ENCODE measurements at regions not wholly inside any gene's neighbourhood (a gene's known extent, or its start where the extent isn't known, plus 50 kb on each side); places are given as distances from the start of the nearest gene placed in this dataset.
"Not testable (repeated sequence)": the region's sequence is repeated elsewhere in the genome, so short reads cannot be mapped to it uniquely, and the experiment has no call there.

DNA sequence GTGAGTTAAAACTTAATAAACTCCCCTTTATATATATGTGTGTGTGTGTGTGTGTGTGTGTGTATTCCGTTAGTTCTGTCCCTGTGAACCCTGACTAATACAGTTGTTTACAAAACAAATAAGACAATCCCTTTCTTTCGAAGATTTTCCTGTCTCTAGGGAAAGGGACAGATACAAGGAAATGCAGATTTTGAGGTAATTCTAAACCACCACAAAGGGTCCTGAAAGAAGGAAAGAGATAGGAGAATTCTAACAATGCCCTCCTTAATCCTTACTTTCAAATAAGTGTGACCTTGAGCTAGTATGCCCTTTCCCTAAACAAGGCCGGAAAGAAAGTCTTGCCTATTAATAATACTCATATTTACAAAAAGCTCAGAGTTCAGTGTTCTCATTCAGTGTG is 164.8 kb upstream of the COL11A1 start:
- Histone ChIP-seq H3K27ac (no peak overlapping the region), H3K9me3 (no peaks in the 10 kb centered on the region), H3K36me3 (no peaks in the 10 kb centered on the region), H3K4me1 (no peaks in the 10 kb centered on the region), H3K4me3 (no peak overlapping the region), H3K27me3 (no peaks in the 10 kb centered on the region)
- no peak for DNase-seq
- intact Hi-C loops (cut with DNase I), result no loop called here
- WGBS, 2 donors, result 44 to 63% methylated on average over 3 of the region's 3 CpGs
- TF ChIP-seq, protein P1, sequence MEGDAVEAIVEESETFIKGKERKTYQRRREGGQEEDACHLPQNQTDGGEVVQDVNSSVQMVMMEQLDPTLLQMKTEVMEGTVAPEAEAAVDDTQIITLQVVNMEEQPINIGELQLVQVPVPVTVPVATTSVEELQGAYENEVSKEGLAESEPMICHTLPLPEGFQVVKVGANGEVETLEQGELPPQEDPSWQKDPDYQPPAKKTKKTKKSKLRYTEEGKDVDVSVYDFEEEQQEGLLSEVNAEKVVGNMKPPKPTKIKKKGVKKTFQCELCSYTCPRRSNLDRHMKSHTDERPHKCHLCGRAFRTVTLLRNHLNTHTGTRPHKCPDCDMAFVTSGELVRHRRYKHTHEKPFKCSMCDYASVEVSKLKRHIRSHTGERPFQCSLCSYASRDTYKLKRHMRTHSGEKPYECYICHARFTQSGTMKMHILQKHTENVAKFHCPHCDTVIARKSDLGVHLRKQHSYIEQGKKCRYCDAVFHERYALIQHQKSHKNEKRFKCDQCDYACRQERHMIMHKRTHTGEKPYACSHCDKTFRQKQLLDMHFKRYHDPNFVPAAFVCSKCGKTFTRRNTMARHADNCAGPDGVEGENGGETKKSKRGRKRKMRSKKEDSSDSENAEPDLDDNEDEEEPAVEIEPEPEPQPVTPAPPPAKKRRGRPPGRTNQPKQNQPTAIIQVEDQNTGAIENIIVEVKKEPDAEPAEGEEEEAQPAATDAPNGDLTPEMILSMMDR (IDR thresholded peaks at IDR 0.05), result no peak
- TF ChIP-seq POLR2A (IDR thresholded peaks at IDR 0.05), result no peak

DNA sequence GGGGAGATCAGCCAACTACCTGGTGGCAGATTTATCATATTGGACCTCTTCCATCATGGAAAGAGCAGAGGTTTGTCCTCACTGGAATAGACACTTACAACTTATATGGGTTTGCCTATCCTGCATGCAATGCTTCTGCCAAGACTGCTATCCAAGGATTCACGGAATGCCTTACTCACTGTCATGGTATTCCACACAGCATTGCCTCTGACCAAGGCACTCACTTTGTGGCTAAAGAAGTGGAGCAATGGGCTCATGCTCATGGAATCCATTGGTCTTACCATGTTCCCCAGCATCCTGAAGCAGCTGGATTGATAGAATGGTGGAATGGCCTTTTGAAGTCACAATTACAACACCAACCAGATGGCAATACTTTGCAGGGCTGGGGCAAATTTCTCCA is 163.1 kb upstream of the COL11A1 start:
- H3K36me3 ChIP-seq; H3K27ac ChIP-seq; H3K4me1 ChIP-seq; H3K9me3 ChIP-seq; H3K4me3 ChIP-seq; DNase-seq; intact Hi-C loops (cut with DNase I); H3K27me3 ChIP-seq: not testable (repeated sequence)
- 80% methylated on average over 1 of the region's 1 CpG; no CpG with 5 or more reads in 1 of the 2 donors for WGBS, 2 donors

DNA sequence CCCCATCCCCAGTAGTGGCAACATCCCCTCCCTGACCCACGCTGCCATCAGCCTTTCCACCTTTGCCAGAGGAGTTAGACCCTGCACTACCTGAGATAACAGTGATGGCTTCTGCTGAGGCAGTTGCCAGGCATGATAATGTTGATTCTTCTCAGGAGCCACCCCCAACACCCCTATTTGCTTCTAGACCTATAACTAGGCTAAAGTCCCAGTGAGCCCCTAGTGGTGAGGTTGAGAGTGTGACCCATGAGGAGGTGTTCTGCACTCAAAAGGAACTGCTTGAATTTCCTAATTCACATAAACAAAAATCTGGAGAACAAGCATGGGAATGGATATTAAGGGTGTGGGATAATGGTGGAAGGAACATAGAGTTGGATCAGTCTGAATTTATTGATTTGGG is 159.6 kb upstream of the COL11A1 start:
- Histone ChIP-seq H3K27ac (no peak overlapping the region), H3K27me3 (no peaks in the 10 kb centered on the region), H3K9me3 (no peaks in the 10 kb centered on the region), H3K4me1 (no peaks in the 10 kb centered on the region), H3K4me3 (no peak overlapping the region), H3K36me3 (no peaks in the 10 kb centered on the region)
- intact Hi-C loops (cut with DNase I), result no loop called here
- TF ChIP-seq POLR2A (IDR thresholded peaks at IDR 0.05), result no peak
- TF ChIP-seq, protein P1 (IDR thresholded peaks at IDR 0.05), result no peak
- WGBS, 2 donors, result 57% methylated on average over 1 of the region's 1 CpG; no CpG with 5 or more reads in 1 of the 2 donors
- DNase-seq, result no peak

GRCh38 chr1:103267266-103267665 is 158.9 kb upstream of the COL11A1 start:
- no peak overlapping the region for H3K4me3 ChIP-seq
- no peaks in the 10 kb centered on the region for H3K27me3 ChIP-seq
- 61 to 72% methylated on average over 1 of the region's 1 CpG for WGBS, 2 donors
- H3K9me3 ChIP-seq, result no peaks in the 10 kb centered on the region
- H3K36me3 ChIP-seq, result no peaks in the 10 kb centered on the region
- no peaks in the 10 kb centered on the region for H3K4me1 ChIP-seq
- no peak for TF ChIP-seq POLR2A (IDR thresholded peaks at IDR 0.05)
- TF ChIP-seq, protein P1 (IDR thresholded peaks at IDR 0.05), result no peak
- intact Hi-C loops (cut with DNase I), result no loop called here
- DNase-seq, result no peak
- no peak overlapping the region for H3K27ac ChIP-seq

DNA sequence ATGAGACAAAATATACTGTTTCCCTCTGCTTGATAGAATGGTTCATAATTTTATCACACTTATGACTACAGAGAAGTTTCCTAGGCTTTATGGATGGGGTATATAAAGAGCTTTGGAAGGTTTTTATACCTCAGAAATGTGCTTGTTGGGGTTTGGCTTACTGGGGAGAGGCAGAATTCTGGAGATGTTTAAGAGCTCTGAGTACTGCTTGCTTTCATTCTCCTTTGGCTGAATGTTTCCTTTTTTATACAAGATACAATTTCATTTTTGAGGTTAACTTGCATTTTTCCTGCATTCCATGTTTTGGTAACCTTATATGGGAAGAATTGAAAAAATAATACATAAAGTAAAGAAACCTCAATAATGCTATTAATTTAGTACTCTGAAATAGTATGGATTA is 157.7 kb upstream of the COL11A1 start:
- no peaks in the 10 kb centered on the region for H3K27me3 ChIP-seq
- intact Hi-C loops (cut with DNase I), result no loop called here
- H3K36me3 ChIP-seq, result no peaks in the 10 kb centered on the region
- H3K27ac ChIP-seq, result no peak overlapping the region
- H3K9me3 ChIP-seq, result no peaks in the 10 kb centered on the region
- no peak for DNase-seq
- TF ChIP-seq, protein P1 (IDR thresholded peaks at IDR 0.05), result no peak
- TF ChIP-seq POLR2A (IDR thresholded peaks at IDR 0.05), result no peak
- no peak overlapping the region for H3K4me3 ChIP-seq
- no peaks in the 10 kb centered on the region for H3K4me1 ChIP-seq

- Histone ChIP-seq H3K4me3 (no peak overlapping the region), H3K4me1 (no peaks in the 10 kb centered on the region), H3K36me3 (no peaks in the 10 kb centered on the region), H3K27ac (no peak overlapping the region), H3K9me3 (no peaks in the 10 kb centered on the region), H3K27me3 (no peaks in the 10 kb centered on the region)
- DNase-seq, result no peak
- TF ChIP-seq, protein P1 (IDR thresholded peaks at IDR 0.05), result no peak
- no peak for TF ChIP-seq POLR2A (IDR thresholded peaks at IDR 0.05)
- intact Hi-C loops (cut with DNase I), result no loop called here
These were observed 157.2 kb upstream of the COL11A1 start for GRCh38 chr1:103265551-103265950.
